HG03025 (cell line): ENCODE measurements at regions not wholly inside any gene's neighbourhood (a gene's known extent, or its start where the extent isn't known, plus 50 kb on each side); places are given as distances from the start of the nearest gene placed in this dataset.

Experiments used
- ATAC-seq: cut with Tn5 transposase; IDR thresholded peaks from one replicate; pipeline ENCODE4 v1.9.1; 2021; ENCODE audit warnings: mild to moderate bottlenecking, moderate library complexity; ENCODE audit not compliant: unreplicated experiment, low FRiP score

DNA sequence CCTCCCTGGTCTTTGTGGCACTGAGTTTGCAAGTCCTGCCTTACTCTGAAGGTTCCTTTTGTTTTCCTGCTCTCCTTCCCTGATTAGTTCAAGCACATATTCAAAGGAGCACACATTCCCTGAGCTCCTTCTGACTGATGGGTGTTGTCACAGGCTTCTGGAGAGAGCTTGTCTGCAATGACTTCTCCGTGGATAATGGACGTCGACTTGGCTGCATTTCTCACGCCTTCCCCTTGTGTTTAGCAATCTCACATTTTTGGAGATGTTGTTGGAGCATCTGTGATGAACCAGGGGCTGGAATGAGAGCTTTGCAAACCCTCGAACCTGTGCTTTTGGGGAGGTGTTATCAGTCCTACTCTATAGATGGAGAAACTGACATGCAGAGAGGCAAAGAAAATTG lies 375.4 kb upstream of the PROK2 start:
- no peak for ATAC-seq

DNA sequence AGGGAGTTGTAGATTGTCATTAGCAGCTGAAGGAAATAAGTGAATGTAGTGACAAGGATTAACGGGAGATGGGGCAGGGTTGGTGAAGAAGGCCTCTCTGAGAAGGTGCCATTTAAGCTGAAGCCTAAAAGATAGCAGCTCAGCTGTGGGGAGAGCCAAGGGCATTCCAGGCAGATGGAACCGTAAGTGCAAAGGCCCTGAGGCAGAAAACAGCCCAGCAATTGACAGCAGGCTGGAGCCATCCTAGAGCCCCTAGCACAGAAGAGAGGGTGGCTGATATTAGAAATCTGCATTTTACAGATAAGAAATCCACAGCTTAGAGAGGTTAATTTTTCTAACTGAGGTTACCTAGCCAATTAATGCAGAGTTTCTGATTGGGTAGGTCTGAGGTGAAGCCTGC lies 374.5 kb upstream of the PROK2 start:
- ATAC-seq = no peak

GRCh38 chr3:72158639-72159326 lies 373.8 kb upstream of the PROK2 start:
- ATAC-seq = no peak

DNA sequence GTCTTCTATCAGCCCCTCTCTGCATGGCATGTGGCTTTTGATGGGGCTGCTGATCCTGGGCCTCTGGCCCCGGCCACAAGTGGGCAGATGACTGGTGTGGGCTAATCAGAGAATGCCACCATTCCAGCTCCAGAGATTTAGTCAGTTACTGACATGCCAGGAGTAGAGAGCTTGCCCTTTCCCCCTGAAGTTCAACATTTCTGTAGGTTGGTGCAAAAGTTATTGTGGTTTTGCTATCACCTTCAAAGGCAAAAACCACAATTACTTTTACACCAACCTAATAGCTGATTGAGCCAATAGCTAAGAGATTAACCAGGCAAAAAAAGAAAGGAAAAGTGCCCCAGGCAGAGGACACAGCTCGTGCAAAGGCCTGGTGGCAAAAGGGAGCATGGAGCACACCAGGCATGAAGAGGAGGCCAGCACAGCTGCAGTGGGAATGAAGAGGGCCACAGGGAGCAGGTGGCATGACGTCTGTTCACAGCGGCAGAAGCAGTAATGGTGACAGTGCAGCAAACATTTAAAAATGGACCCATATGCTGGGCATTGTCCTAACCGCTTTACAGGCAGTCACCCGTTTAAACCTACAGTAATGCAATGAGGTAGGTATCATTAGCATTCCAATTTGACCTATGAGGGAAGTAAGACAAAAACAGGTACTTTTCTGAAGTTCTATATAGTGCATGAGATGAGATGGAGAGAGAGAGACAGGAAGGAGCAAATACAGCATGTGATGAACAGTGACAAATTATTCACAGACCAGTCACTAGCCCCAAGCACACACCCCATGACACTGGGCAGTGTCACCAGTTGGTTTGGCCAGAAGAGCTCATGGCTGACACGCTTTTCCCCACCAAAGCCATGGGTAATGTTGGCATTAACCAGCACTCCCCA lies 373.0 kb upstream of the PROK2 start:
- ATAC-seq = no peak

DNA sequence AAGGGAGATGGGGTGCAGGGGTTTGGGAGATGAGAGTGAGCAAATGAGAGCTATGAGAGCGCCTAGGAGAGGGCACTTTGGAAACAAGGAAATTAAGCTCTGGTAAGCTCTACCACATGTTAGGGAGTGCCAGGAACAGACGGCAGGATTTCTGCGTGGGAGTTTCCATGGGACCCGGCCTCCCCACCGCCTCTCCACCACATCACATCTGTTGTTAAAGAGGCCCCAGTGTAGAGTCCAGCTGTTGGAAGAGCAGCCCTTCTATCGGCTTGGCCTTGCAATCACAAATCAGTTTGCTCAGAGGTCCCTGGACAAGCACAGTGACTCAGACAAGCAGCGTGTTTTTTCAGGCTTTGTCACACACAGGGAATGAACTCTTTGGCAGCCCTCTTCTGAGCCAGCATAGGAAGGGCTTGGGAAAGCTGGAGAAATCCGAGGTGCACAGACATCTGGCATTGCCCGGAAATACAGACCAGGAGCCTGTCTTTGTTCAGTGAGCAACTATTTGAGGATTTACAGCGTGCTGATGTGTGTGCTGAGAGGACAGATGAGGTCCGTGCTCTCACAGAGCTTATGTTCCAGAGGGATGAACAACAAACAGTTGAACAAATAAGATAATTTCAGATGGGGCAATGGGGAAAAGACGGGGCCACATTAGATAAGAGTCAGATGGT lies 370.6 kb upstream of the PROK2 start:
- ATAC-seq = no peak

DNA sequence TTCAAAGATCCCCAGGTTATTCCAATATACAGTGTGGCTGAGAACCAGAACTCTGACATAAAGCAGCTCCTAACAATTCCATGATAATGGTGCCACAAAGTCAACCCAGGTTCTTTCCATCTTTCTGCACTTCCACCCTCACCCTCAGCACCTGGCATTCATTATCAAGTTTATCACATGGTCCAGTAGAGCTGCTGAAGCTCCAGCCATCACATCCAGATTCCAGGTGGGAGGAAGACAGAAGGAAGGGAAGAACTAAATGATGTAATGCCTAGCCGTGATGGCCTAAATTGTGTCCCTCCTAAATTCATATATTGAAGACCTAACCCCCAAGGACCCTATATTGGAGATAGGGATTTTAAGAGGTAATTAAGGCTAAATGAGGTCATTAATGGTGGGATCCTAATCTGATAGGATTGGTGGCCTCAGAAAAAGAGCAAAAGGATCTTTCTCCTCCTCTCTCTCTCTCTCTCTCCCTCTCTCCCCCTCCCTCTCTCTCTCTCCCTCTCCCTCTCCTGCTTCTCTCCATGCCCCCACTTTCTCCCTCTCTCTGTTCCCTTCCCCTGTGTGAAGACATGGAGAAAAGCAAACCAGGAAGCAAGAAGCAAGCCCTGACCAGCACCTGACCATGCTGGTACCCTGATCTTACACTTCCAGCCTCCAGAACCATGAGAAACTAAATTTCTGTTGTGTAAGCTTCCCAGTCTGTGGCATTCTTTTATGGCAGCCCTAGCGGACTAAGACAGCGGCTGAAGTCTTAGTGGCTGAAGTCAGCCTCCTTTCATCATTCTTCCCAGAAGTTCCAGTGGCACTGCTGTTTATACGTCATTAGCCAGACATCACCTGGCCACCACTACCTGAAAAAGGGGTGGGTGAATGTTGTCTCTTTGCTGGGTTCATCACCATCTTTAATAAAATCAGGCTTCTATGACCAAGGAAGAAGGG lies 369.7 kb upstream of the PROK2 start:
- ATAC-seq = no peak

- ATAC-seq = no peak
Observed at GRCh38 chr3:72153477-72154314, 368.7 kb upstream of the PROK2 start.

DNA sequence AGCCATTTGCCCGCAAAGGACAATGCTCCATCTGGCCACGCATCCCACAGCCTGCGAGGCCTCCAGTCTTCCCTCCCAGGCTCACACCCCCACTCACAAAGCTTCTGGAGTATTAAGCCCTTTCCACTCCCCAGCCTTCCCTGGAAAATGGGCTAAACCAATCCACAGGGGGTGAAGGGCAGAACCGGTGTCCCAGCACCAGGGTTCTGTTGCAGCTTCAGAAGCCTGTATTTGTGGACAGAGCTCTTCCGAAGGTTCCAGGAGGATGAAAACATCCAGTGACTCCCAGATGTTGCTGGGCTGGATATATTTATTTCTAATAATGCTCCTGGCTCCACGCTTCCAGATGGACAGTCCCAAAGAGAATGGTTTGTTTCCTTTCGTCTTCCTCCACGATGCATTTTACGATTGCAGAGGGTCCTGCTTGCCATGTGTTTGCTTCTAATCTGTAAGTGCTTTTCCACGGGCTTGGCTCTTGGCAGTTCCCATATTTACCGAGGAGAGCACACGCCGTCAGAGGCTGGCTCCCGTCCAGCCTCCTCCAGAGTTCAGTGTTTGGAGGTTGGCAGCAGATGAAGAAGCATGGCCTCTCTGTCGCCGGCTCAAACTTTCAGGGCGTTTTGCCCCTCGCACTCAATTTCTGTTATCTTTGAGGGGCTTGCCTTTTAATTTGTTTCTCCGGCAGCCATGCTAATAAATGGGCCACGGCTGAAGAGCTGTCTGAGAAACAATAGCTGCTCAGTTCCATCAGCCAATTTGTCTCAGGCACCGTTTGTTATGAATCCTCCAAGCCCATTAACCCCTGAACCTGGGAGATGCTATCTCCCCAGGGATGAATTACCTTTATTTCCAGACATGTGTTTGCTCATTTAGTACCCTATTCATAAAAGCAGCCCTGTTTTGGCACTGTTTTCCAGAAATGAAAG lies 367.9 kb upstream of the PROK2 start:
- ATAC-seq = no peak

- ATAC-seq = no peak
Observed at GRCh38 chr3:72151465-72152238, 366.7 kb upstream of the PROK2 start.

GRCh38 chr3:72150634-72151412 lies 365.9 kb upstream of the PROK2 start:
- ATAC-seq = no peak

GRCh38 chr3:72149645-72150300 lies 364.8 kb upstream of the PROK2 start:
- ATAC-seq = no peak

GRCh38 chr3:72147600-72147999 lies 362.7 kb upstream of the PROK2 start:
- ATAC-seq = no peak

DNA sequence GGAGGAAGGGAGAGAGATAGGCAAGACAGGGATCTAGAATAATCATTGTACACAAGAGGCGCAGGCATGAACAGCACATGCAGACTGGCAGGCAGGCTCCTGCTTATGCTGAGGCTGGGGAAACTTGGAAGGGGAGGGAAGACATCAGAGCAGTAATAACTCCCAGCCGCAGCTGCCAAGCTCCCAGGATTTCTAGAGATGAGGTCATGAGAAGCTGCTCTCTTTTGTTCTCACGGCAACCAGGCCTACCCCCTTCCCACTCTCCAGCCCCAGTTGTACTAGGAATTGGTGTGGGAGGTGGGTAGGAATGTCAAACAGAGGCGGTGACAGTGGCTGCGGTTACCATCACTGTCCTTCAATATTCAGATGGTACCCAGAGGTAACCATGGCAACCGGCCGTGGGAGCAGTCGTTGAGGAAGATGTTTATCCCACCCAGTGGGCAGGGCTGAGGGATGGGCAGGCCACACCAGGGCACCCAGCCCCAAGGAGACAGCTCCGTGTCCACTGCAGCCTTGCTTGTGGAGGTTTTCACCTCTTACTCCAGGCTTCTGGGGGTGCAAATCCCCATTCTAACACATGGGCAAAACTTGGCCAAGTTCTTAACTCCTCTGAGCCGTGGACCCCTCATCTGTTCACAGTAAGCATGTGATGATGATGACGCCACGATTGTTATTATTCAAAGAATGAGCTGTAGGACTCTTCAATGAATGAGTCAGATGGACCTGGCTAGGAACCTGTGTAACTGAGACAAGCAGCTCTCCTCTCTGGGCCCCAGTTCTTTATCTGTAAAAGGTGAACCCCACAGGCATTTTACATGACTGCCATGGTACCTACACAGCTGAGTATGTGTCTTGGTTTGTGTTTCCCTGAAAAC lies 360.8 kb upstream of the PROK2 start:
- no peak for ATAC-seq

- ATAC-seq = no peak
Observed at GRCh38 chr3:72144773-72145505, 360.0 kb upstream of the PROK2 start.
